Calu3 (cell line): ENCODE measurements at regions not wholly inside any gene's neighbourhood (a gene's known extent, or its start where the extent isn't known, plus 50 kb on each side); places are given as distances from the start of the nearest gene placed in this dataset.

Experiments used
- BruUV-seq: library from RNA; stranded (reverse); fragments of 400-500 nt; replicated peaks from 2 replicates; lab custom pipeline; 2021; lab: Mats Ljungman, UMichigan
- CTCF ChIA-PET: fragments of 300-600 bp; sonication (Branson Sonifier 250); formaldehyde crosslinking; loops from one replicate; lab custom pipeline; 2022; ENCODE audit warnings: antibody characterized with exemption; lab: Charles Lee
- DNase-seq: peaks from one replicate; pipeline ENCODE4 v3.0.0; 2022
- H3K27ac Mint-ChIP-seq: one replicate; pipeline ENCODE4 v1.8.0; 2022; ENCODE audit warnings: mixed read lengths; ENCODE audit not compliant: unreplicated experiment
- H3K27me3 Mint-ChIP-seq: one replicate; pipeline ENCODE4 v1.8.0; 2022; ENCODE audit warnings: mixed read lengths; ENCODE audit not compliant: unreplicated experiment
- H3K36me3 Mint-ChIP-seq: one replicate; pipeline ENCODE4 v1.8.0; 2022; ENCODE audit warnings: mild to moderate bottlenecking, moderate library complexity, mixed read lengths; ENCODE audit not compliant: insufficient read depth, unreplicated experiment
- H3K4me1 Mint-ChIP-seq: one replicate; pipeline ENCODE4 v1.8.0; 2022; ENCODE audit warnings: mild to moderate bottlenecking, low read depth, mixed read lengths; ENCODE audit not compliant: unreplicated experiment
- H3K4me3 Mint-ChIP-seq: one replicate; pipeline ENCODE4 v1.8.0; 2022; ENCODE audit warnings: mild to moderate bottlenecking, low read depth, moderate library complexity, mixed read lengths; ENCODE audit not compliant: unreplicated experiment
- H3K9me3 Mint-ChIP-seq: one replicate; pipeline ENCODE4 v1.8.0; 2022; ENCODE audit warnings: low read depth, mixed read lengths; ENCODE audit not compliant: unreplicated experiment
- CTCF ChIP-seq: fragments of 200-600 bp; IDR thresholded peaks from one replicate; pipeline ENCODE4 v1.8.0; 2022; ENCODE audit warnings: antibody characterized with exemption; ENCODE audit not compliant: unreplicated experiment
- intact Hi-C: fragments of 100-400 bp; cut with micrococcal nuclease; formaldehyde crosslinking; loops from one replicate; pipeline ENCODE4 v1.10.0; 2022; ENCODE audit not compliant: unreplicated experiment

DNA sequence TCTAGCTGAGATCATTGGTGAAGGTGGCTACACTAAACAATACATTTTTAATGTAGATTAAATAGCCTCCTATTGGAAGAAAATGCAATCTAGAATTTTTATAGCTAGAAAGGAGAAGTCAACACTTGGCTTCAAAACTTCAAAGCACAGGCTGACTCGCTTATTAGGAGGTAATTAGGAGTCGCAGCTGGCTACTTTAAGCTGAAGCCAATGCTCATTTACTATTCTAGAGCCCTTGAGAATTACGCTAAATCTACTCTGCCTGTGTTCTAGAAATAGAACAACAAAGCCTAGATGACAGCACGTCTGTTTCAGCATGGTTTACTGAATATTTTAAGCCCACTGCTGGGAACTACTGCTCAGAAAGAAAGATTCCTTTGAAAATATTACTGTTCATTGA lies 101.6 kb upstream of the EEPD1 start:
- intact Hi-C loops = no loop called here

GRCh38 chr7:36053589-36053988 lies 99.5 kb upstream of the EEPD1 start:
- Mint-ChIP-seq H3K27ac (no peak overlapping the region), H3K4me1 (peaks cover 9% of the 10 kb centered on the region), H3K36me3 (no peaks in the 10 kb centered on the region), H3K27me3 (no peaks in the 10 kb centered on the region), H3K4me3 (no peak overlapping the region), H3K9me3 (no peaks in the 10 kb centered on the region)
- TF ChIP-seq CTCF = no peak
- CTCF ChIA-PET = interaction anchor here (0.6 kb wide), 1 partner anchor 10 kb away, joined by 8 read pairs; no protein-coding TSS in a partner anchor
- BruUV-seq = no TSS peak
- intact Hi-C loops = no loop called here
- DNase-seq = no peak

More for the DNA sequence above, 101.6 kb upstream of the EEPD1 start:
- Mint-ChIP-seq H3K4me1 (peaks cover 9% of the 10 kb centered on the region), H3K36me3 (no peaks in the 10 kb centered on the region), H3K27ac (no peak overlapping the region), H3K9me3 (no peaks in the 10 kb centered on the region), H3K4me3 (no peak overlapping the region), H3K27me3 (no peaks in the 10 kb centered on the region)
- DNase-seq = no peak
- CTCF ChIA-PET = interaction anchor here (0.6 kb wide), 1 partner anchor 18 kb away, joined by 3 read pairs; no protein-coding TSS in a partner anchor
- BruUV-seq = no TSS peak
- TF ChIP-seq CTCF = no peak

- CTCF ChIA-PET = interaction anchor here (1.3 kb wide), 1 partner anchor 12 kb away, joined by 6 read pairs; no protein-coding TSS in a partner anchor
- no peak overlapping the region for H3K4me3 Mint-ChIP-seq
- H3K27ac Mint-ChIP-seq = no peak overlapping the region
- no TSS peak for BruUV-seq
- no peaks in the 10 kb centered on the region for H3K9me3 Mint-ChIP-seq
- intact Hi-C loops = no loop called here
- H3K27me3 Mint-ChIP-seq = no peaks in the 10 kb centered on the region
- DNase-seq = no peak
- no peak for TF ChIP-seq CTCF
- peaks cover 9% of the 10 kb centered on the region for H3K4me1 Mint-ChIP-seq
- H3K36me3 Mint-ChIP-seq = no peaks in the 10 kb centered on the region
Measured at GRCh38 chr7:36054637-36055036, 98.4 kb upstream of the EEPD1 start.

GRCh38 chr7:36055207-36055606 lies 97.8 kb upstream of the EEPD1 start:
- no peak overlapping the region for H3K4me3 Mint-ChIP-seq
- intact Hi-C loops = no loop called here
- H3K27me3 Mint-ChIP-seq = no peaks in the 10 kb centered on the region
- H3K9me3 Mint-ChIP-seq = no peaks in the 10 kb centered on the region
- no peaks in the 10 kb centered on the region for H3K36me3 Mint-ChIP-seq
- peaks cover 9% of the 10 kb centered on the region for H3K4me1 Mint-ChIP-seq
- H3K27ac Mint-ChIP-seq = no peak overlapping the region
- no TSS peak for BruUV-seq
- TF ChIP-seq CTCF = no peak
- CTCF ChIA-PET = interaction anchor here (0.6 to 1.3 kb wide), 2 partner anchors 12 to 56 kb away, joined by 3 to 6 read pairs; no protein-coding TSS in a partner anchor
- no peak for DNase-seq
